ENCODE measurements at regions not wholly inside any gene's neighbourhood (a gene's known extent, or its start where the extent isn't known, plus 50 kb on each side); places are given as distances from the start of the nearest gene placed in this dataset.

- TF ChIP-seq CTCF (IDR thresholded peaks at IDR 0.05), result no peak
- TF ChIP-seq POLR2A (IDR thresholded peaks at IDR 0.05), result no peak
These were observed 307.6 kb downstream of the MSX2 start for GRCh38 chr5:175032013-175032412.

All from esophagus squamous epithelium (tissue), 4 donors.